NCI-H1436 treated with DMSO at 0.1 percent for 48 hours (cell line): ENCODE measurements at regions not wholly inside any gene's neighbourhood (a gene's known extent, or its start where the extent isn't known, plus 50 kb on each side); places are given as distances from the start of the nearest gene placed in this dataset.
"Not testable (repeated sequence)": the region's sequence is repeated elsewhere in the genome, so short reads cannot be mapped to it uniquely, and the experiment has no call there.

Source experiments
- DNase-seq: peaks from one replicate; lab custom pipeline; 2025; lab: John Stamatoyannopoulos, UW

- no peak for DNase-seq
Measured at GRCh38 chr6:134394905-134395304, 77.0 kb upstream of the SGK1 start.

GRCh38 chr6:134394208-134394607 is 76.3 kb upstream of the SGK1 start:
- no peak for DNase-seq

- DNase-seq: no peak
Measured at GRCh38 chr6:134391205-134391604, 73.3 kb upstream of the SGK1 start.

- DNase-seq: no peak
Measured at GRCh38 chr6:134389658-134390057, 71.7 kb upstream of the SGK1 start.

GRCh38 chr6:134389129-134389528 is 71.2 kb upstream of the SGK1 start:
- no peak for DNase-seq

GRCh38 chr6:134386482-134386881 is 68.6 kb upstream of the SGK1 start:
- not testable (repeated sequence) for DNase-seq

GRCh38 chr6:134381959-134382358 is 64.0 kb upstream of the SGK1 start:
- DNase-seq: peak; percentile 32

GRCh38 chr6:134379599-134379998 is 61.7 kb upstream of the SGK1 start:
- DNase-seq: no peak

- no peak for DNase-seq
Measured at GRCh38 chr6:134379076-134379475, 61.2 kb upstream of the SGK1 start.

GRCh38 chr6:134378426-134378825 is 60.5 kb upstream of the SGK1 start:
- no peak for DNase-seq

- no peak for DNase-seq
Measured at GRCh38 chr6:134376785-134377184, 58.9 kb upstream of the SGK1 start.

- no peak for DNase-seq
Measured at GRCh38 chr6:134375220-134375580, 57.3 kb upstream of the SGK1 start.

- no peak for DNase-seq
Measured at GRCh38 chr6:134374491-134375219, 56.7 kb upstream of the SGK1 start.

- DNase-seq: no peak
Measured at GRCh38 chr6:134373993-134374392, 56.1 kb upstream of the SGK1 start.

GRCh38 chr6:134373282-134373922 is 55.5 kb upstream of the SGK1 start:
- no peak for DNase-seq

- DNase-seq: no peak
Measured at GRCh38 chr6:134372603-134373281, 54.8 kb upstream of the SGK1 start.

GRCh38 chr6:134368670-134369069 is 50.8 kb upstream of the SGK1 start:
- no peak for DNase-seq
